ENCODE measurements at regions not wholly inside any gene's neighbourhood (a gene's known extent, or its start where the extent isn't known, plus 50 kb on each side); places are given as distances from the start of the nearest gene placed in this dataset.
A peak's percentile ranks its signal among the peaks of the same experiment; 100 is the strongest.
"Not testable (repeated sequence)": the region's sequence is repeated elsewhere in the genome, so short reads cannot be mapped to it uniquely, and the experiment has no call there.

DNA sequence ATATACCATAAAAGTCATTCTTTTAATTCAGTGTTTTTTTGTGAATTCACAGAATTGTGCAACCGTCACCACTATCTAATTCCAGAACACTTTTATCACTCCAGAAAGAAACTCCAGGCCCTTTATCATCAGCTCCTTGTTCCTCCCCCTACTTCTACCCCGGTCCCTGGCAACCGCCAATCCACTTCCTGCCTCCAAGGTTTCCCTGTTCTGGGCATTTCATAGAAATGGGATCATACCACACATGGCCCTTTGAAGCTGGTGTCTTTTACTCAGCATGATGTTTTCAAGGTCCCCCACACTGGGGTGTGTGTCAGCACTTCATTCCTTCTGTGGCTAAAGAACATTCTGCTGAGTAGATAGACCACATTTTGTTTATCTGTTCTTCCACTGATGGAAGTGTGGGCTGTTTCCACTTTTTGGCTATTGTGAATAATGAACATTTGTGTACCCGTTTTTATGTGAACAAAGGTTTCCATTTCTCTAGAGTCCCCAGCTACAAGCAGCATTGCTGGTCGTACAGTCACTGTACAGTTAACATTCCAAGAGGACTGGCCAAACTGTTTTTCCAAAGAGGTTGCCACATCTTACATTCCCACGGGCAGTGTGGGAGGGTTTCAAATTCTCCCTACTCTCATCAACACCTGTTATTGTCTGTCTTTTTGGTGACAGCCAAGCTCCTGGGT is 75.8 kb upstream of the ZNF469 start:
- TF ChIP-seq Cebpa-rat (IDR thresholded peaks at IDR 0.05): no peak
- no peaks in the 10 kb centered on the region for H4K20me1 ChIP-seq
- peaks cover 17% of the 10 kb centered on the region for H3K9me3 ChIP-seq
- H3K9ac ChIP-seq: no peak overlapping the region
- no peak overlapping the region for H3K4me2 ChIP-seq
- H3K36me3 ChIP-seq: no peaks in the 10 kb centered on the region
- H3K4me3 ChIP-seq: no peak overlapping the region
- H3K4me1 ChIP-seq: no peaks in the 10 kb centered on the region
- no peak overlapping the region for H3K27ac ChIP-seq
- no peaks in the 10 kb centered on the region for H3K27me3 ChIP-seq

DNA sequence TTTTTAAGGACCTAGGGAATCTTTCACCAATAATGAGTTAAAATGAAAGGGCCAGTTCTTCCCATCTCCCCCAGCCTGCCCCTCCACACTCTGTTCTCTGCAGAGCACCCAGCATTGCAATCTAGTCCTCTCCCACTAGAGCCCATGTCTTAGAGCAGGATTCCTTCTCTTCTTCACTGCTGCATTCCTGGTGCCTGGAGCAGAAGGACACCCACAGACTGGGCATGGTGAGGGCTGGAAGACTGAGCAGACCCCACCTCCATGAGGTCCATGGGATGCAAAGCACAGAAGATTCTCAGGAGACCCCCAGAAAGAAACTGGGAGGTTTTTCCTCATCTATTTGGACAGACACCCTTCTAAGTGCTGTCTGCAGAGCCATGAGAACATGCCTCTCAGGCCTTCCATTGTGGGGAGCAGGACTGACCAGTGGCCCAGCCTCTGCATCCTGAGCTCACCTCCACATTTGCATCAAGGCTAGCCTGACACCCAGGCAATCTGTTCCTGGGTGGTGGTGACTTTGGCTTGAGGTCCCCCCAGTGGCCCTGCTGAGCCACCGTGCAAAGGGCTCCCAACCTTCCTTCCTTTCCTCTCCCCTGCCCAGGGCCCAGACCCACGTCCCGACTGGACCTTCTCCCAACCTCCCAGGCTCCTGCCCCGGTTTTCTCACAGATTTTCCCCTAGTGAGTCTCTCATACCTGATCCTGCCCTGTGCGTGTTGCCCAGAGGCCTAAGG is 74.2 kb upstream of the ZNF469 start:
- Histone ChIP-seq H4K20me1 (no peaks in the 10 kb centered on the region), H3K4me2 (no peak overlapping the region), H3K9ac (no peak overlapping the region), H3K27ac (no peak overlapping the region), H3K9me3 (peaks cover 17% of the 10 kb centered on the region), H3K27me3 (no peaks in the 10 kb centered on the region), H3K4me3 (no peak overlapping the region), H3K36me3 (no peaks in the 10 kb centered on the region), H3K4me1 (no peaks in the 10 kb centered on the region)
- TF ChIP-seq Cebpa-rat (IDR thresholded peaks at IDR 0.05): no peak

DNA sequence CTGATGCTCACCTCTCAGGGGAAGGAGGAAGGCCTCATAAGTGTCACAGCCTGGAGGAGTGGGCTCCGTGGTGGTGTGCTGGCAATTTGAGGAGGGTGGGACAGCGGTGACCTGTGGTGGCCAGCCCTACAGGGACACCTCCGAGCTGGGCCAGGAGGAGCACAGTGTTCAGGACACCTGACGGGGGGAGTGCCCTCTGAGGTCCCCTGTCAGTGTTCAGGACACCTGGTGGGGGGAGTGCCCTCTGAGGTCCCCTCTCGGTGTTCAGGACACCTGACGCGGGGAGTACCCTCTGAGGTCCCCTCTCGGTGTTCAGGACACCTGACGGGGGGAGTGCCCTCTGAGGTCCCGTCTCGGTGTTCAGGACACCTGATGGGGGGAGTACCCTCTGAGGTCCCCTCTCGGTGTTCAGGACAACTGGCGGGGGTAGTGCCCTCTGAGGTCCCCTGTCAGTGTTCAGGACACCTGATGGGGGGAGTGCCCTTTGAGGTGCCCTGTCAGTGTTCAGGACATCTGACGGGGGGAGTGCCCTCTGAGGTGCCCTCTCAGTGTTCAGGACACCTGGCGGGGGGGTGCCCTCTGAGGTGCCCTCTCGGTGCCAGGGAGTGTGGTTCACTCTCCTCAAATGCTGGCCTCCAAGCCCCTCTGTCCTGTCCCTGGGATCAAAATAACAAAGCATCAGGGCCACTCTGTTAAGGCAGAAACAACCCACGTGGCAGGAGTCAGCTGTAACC is 73.4 kb upstream of the ZNF469 start:
- Histone ChIP-seq H3K36me3 (no peaks in the 10 kb centered on the region), H3K4me2 (no peak overlapping the region), H3K27ac (no peak overlapping the region), H3K4me3 (no peak overlapping the region), H4K20me1 (no peaks in the 10 kb centered on the region), H3K9ac (no peak overlapping the region), H3K27me3 (no peaks in the 10 kb centered on the region), H3K4me1 (no peaks in the 10 kb centered on the region), H3K9me3 (peaks cover 16% of the 10 kb centered on the region)
- TF ChIP-seq Cebpa-rat (IDR thresholded peaks at IDR 0.05): no peak

DNA sequence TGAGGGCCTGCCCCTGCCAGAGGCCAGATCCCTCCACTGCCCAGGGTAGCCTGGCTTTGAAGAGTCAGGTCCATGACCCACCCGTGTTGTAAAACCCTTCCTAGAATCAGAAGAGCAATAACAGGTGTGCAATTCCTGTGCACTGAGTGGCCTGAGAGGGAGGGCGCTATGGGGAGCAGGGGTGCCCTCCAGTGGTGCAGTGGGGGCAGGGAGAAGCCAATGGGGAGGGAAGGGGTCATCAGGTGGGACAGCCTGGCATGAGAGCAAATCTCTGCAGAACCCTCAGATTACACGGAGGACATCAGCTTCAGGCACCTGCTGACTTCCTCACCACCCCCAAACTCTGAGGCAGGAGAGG is 72.9 kb upstream of the ZNF469 start:
- no peak overlapping the region for H3K27ac ChIP-seq

DNA sequence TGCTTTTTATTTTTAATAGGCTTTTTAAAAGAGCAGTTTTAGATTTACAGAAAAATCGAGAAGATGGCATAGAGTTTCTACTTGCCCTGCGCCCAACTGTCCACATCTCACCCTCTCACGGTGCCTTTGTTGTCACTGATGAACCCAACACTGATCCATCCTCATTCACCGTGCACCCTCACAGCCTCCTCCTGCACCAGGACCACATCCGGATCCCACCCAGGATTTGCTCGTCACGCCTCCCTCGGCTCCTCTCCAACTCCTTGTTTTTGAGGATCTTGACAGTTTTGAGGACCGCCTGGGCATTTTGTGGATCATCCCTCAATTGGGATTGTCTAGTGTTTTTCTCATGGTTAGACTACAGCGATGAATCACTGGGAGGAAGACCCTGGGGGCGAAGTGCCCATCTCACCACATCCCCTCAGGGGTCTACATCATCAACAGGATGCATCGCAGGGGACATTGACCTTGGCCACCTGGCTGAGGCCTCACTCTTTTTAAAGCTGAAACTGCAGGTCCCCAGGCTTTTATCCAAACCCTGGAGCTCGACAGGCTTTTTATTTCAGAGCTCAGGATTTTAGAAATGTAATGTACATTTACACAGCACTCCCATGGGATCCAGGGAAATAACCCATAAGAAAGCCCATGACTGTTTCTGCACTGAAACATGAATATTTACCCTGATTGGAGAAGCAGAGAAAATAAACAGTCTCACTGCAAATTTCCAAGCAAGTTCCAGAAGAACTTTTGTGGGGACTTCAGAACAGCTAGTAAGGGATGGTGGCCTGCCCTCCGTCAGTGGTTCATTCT is 71.8 kb upstream of the ZNF469 start:
- H4K20me1 ChIP-seq: no peaks in the 10 kb centered on the region

More for the DNA sequence above, 72.9 kb upstream of the ZNF469 start:
- Histone ChIP-seq H3K36me3 (no peaks in the 10 kb centered on the region), H3K27me3 (no peaks in the 10 kb centered on the region), H3K4me2 (no peak overlapping the region), H4K20me1 (no peaks in the 10 kb centered on the region), H3K4me3 (no peak overlapping the region), H3K9me3 (peaks cover 16% of the 10 kb centered on the region), H3K4me1 (no peaks in the 10 kb centered on the region), H3K9ac (no peak overlapping the region)
- no peak for TF ChIP-seq Cebpa-rat (IDR thresholded peaks at IDR 0.05)

DNA sequence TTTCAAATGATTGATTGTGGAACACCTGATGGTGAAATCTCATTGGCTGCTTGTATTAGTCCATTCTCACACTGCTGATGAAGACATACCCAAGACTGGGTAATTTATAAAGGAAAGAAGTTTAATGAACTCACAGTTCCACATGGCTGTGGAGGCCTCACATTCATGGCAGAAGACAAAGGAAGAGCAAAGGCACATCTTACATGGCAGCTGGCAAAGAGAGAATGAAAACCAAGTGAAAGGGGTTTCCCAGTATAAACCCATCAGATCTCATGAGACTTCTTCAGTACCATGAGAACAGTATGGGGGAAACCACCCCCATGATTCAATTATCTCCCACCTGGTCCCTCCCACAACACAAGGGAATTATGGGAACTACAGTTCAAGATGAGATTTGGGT is 70.9 kb upstream of the ZNF469 start:
- H3K4me1 ChIP-seq, H3K36me3 ChIP-seq, H3K27me3 ChIP-seq, H3K4me2 ChIP-seq, H3K9ac ChIP-seq, H4K20me1 ChIP-seq, H3K4me3 ChIP-seq, H3K27ac ChIP-seq: not testable (repeated sequence)
- peaks cover 16% of the 10 kb centered on the region for H3K9me3 ChIP-seq

More for the DNA sequence above, 71.8 kb upstream of the ZNF469 start:
- Histone ChIP-seq H3K27me3 (no peaks in the 10 kb centered on the region), H3K36me3 (no peaks in the 10 kb centered on the region), H3K4me3 (no peak overlapping the region), H3K4me1 (peaks cover 7% of the 10 kb centered on the region; the same call in 1 of the 2 replicates), H3K4me2 (no peak overlapping the region), H3K9ac (no peak overlapping the region), H3K27ac (no peak overlapping the region), H3K9me3 (peaks cover 16% of the 10 kb centered on the region)
- no peak for TF ChIP-seq Cebpa-rat (IDR thresholded peaks at IDR 0.05)

DNA sequence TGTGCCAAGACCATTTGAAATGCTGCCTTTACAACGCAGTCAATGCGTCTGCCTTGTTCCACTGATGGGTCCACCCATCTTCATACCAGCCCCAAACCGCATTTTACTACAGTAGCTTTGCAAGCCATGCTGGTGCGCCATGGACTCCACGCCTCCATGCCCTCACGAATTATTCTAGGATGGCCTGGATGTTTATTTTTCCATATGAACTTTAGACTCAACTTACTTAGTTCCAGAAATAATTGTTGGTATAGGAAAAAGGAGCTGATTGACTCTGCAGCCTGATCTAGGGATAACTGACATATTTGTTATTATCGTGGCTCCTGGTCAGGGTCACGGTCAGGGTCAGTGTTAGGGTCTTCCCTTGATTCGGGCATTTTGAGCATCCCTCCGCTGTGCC is 70.0 kb upstream of the ZNF469 start:
- H3K27me3 ChIP-seq: no peaks in the 10 kb centered on the region
- no peaks in the 10 kb centered on the region for H3K36me3 ChIP-seq
- H3K4me3 ChIP-seq: no peak overlapping the region
- no peak overlapping the region for H3K27ac ChIP-seq
- H3K9ac ChIP-seq: no peak overlapping the region
- peaks cover 9% of the 10 kb centered on the region; the same call in 1 of the 2 replicates for H3K4me1 ChIP-seq
- TF ChIP-seq Cebpa-rat (IDR thresholded peaks at IDR 0.05): no peak
- H3K4me2 ChIP-seq: no peak overlapping the region
- H3K9me3 ChIP-seq: peaks cover 16% of the 10 kb centered on the region
- H4K20me1 ChIP-seq: no peaks in the 10 kb centered on the region

DNA sequence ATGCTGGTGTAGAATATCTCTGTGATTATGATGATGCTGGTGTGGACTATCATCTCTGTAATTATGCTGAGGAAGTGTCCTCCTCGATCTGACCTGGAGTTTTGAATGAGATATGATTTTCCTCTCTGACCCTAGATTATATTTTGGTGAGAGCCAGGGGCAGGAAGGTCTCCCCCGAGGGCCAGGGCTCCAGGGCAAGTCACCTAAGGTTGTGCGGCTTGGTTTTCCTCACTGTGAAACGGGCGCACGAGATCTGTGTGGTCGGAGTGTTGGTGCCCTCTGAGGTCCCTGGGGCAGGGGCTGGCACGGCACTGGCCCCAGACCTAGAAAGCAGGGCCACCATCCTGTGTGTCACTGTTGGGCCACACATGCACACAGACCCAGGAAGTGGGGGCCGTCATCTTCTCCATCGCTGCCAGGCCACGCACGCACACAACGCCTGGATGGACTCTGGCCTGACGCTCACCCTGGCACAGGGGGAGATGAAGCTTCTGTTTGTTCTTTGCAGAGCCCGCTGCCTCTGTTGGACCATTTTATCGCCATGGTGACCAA is 67.7 kb upstream of the ZNF469 start:
- Histone ChIP-seq H3K27ac (no peak overlapping the region), H3K4me1 (peaks cover 19% of the 10 kb centered on the region; the same call in 1 of the 2 replicates)

DNA sequence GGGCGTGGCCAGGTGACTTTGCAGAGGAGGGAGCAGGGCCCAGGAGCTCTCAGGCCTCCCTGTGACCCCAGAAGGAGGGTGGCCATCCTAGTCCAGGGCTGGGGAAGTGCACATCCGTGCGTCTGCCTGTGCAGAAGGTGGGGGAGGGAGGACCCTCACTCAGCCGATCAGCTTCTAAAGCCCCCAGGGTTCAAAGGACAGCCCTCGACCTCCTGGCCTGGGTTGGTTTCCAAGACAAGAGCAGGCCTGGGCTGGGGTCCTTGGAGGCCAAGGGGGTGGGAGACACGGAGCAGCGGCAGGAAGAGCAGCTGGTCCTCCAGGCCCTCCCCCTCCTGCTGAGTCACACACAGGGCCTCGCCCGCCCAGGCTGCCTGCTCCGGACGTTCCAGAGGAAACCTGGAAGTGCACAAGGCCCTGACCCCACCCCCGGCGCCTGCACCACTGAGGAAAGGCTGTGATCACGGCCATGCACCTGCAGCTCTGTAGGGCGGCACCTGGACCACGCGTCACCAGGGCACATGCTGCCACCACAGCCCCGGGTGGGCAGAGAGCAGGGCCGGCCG is 67.1 kb upstream of the ZNF469 start:
- TF ChIP-seq Cebpa-rat (IDR thresholded peaks at IDR 0.05): no peak
- H3K27me3 ChIP-seq: no peaks in the 10 kb centered on the region
- H3K9ac ChIP-seq: no peak overlapping the region
- no peak overlapping the region for H3K27ac ChIP-seq
- H3K4me2 ChIP-seq: peak overlapping the region; percentile 44
- peaks cover 19% of the 10 kb centered on the region; the same call in 1 of the 2 replicates for H3K4me1 ChIP-seq
- H3K9me3 ChIP-seq: peaks cover 16% of the 10 kb centered on the region
- no peak overlapping the region for H3K4me3 ChIP-seq
- no peaks in the 10 kb centered on the region for H3K36me3 ChIP-seq
- H4K20me1 ChIP-seq: no peaks in the 10 kb centered on the region

More for the DNA sequence above, 67.7 kb upstream of the ZNF469 start:
- Histone ChIP-seq H4K20me1 (no peaks in the 10 kb centered on the region), H3K27me3 (no peaks in the 10 kb centered on the region), H3K9me3 (peaks cover 16% of the 10 kb centered on the region), H3K36me3 (no peaks in the 10 kb centered on the region), H3K4me2 (no peak overlapping the region), H3K4me3 (no peak overlapping the region), H3K9ac (no peak overlapping the region)
- TF ChIP-seq Cebpa-rat (IDR thresholded peaks at IDR 0.05): no peak
